Osteocyte (in vitro differentiated cells): ENCODE measurements at regions not wholly inside any gene's neighbourhood (a gene's known extent, or its start where the extent isn't known, plus 50 kb on each side); places are given as distances from the start of the nearest gene placed in this dataset.

Experiments used
- DNase-seq: peaks from one replicate; pipeline ENCODE4 v3.0.0; 2021; ENCODE audit warnings: mixed read lengths; ENCODE audit not compliant: unreplicated experiment; ENCODE audit errors: extremely low spot score
- H3K27ac Mint-ChIP-seq: one replicate; pipeline ENCODE4 v1.8.0; 2021; ENCODE audit warnings: mild to moderate bottlenecking, mixed read lengths; ENCODE audit not compliant: unreplicated experiment
- H3K27me3 Mint-ChIP-seq: one replicate; pipeline ENCODE4 v1.8.0; 2021; ENCODE audit warnings: mixed read lengths; ENCODE audit not compliant: unreplicated experiment
- H3K36me3 Mint-ChIP-seq: one replicate; pipeline ENCODE4 v1.8.0; 2021; ENCODE audit warnings: mixed read lengths; ENCODE audit not compliant: unreplicated experiment
- H3K4me1 Mint-ChIP-seq: one replicate; pipeline ENCODE4 v1.8.0; 2021; ENCODE audit warnings: mixed read lengths; ENCODE audit not compliant: unreplicated experiment
- H3K4me3 Mint-ChIP-seq: one replicate; pipeline ENCODE4 v1.8.0; 2021; ENCODE audit warnings: mild to moderate bottlenecking, moderate library complexity, mixed read lengths; ENCODE audit not compliant: unreplicated experiment
- H3K9me3 Mint-ChIP-seq: one replicate; pipeline ENCODE4 v1.8.0; 2021; ENCODE audit warnings: mixed read lengths; ENCODE audit not compliant: unreplicated experiment
- TF ChIP-seq, protein P1 (sequence below): fragments of 200-600 bp; sonication (generic); IDR thresholded peaks from 2 replicates; pipeline ENCODE4 v1.5.0; 2021; ENCODE audit warnings: antibody characterized with exemption, mild to moderate bottlenecking, moderate library complexity

DNA sequence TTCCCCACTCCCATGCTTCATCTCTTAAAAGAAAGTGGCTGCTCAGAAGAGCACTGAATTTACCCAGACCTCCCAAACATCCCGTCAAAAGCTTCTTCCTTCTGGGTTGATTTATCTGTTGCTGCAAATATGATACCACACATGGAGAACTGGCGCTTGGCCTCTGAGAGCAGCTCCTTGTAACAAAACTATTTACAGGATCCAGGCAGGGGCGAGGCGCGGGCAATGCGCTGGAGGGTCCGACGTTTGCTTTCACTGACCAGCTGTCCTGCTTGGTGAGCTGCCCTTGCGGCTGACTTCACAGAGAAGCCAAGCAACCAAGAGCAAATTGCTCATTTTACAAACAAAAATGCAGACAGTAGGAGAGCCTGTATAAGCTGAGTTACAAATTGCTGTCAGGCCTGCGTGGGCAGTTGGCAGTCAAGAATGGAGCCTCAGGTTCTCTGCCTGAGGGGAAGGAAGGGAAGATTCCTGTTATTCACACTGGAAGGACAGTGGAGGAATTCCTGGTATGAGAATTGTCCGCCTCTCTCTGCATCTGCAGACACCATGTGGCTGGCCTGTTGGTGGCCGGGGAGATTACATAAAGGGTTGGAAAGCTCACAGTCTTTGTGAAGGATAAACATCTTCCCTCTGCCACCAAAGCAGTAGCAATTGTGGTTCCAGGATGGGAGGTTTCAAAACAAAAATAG is 192.2 kb upstream of the LEF1 start:
- Mint-ChIP-seq H3K9me3 (no peaks in the 10 kb centered on the region), H3K36me3 (no peaks in the 10 kb centered on the region), H3K4me3 (peak overlapping the region; percentile 47), H3K4me1 (peaks cover 26% of the 10 kb centered on the region), H3K27ac (peak overlapping the region; percentile 76), H3K27me3 (no peaks in the 10 kb centered on the region)
- no peak for DNase-seq
- TF ChIP-seq, protein P1, sequence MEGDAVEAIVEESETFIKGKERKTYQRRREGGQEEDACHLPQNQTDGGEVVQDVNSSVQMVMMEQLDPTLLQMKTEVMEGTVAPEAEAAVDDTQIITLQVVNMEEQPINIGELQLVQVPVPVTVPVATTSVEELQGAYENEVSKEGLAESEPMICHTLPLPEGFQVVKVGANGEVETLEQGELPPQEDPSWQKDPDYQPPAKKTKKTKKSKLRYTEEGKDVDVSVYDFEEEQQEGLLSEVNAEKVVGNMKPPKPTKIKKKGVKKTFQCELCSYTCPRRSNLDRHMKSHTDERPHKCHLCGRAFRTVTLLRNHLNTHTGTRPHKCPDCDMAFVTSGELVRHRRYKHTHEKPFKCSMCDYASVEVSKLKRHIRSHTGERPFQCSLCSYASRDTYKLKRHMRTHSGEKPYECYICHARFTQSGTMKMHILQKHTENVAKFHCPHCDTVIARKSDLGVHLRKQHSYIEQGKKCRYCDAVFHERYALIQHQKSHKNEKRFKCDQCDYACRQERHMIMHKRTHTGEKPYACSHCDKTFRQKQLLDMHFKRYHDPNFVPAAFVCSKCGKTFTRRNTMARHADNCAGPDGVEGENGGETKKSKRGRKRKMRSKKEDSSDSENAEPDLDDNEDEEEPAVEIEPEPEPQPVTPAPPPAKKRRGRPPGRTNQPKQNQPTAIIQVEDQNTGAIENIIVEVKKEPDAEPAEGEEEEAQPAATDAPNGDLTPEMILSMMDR, result no peak

DNA sequence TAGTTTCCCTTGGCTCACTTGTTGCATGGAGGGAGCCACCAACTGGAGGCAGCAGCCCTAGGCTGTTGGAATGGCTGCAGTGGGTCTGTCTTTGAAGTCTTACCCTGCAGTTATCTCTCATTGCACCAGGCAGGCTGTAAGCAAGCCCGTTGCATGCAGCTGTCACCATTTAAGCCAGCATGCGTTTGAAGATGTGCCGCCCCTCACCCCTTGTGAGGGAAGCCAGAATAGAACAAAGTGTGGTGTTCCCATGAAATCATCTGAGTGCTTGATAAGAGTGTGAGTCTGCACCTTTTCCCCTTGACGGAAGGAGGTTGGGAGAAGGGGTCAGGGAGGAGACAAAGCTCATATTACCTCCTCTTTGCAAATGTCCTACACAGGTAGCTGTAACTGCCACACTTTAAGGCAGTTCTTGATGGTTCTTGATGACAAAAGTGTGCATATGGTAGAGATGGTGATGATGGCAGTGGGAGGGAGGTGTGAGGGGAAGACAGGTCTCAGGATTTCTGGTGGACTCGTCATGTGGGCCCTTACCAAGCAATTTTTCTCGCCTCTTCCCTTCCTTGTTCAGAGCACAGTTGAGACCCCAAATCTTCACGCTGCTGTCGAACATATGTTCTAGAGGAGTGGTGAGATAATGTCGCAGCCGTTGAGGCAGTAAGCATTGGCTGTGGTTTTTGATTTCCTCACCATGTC is 191.4 kb upstream of the LEF1 start:
- peaks cover 26% of the 10 kb centered on the region for H3K4me1 Mint-ChIP-seq
- TF ChIP-seq, protein P1, result no peak
- no peaks in the 10 kb centered on the region for H3K9me3 Mint-ChIP-seq
- DNase-seq, result no peak
- no peaks in the 10 kb centered on the region for H3K27me3 Mint-ChIP-seq
- H3K27ac Mint-ChIP-seq, result peak overlapping the region; percentile 76
- H3K4me3 Mint-ChIP-seq, result peak overlapping the region; percentile 47
- H3K36me3 Mint-ChIP-seq, result no peaks in the 10 kb centered on the region

DNA sequence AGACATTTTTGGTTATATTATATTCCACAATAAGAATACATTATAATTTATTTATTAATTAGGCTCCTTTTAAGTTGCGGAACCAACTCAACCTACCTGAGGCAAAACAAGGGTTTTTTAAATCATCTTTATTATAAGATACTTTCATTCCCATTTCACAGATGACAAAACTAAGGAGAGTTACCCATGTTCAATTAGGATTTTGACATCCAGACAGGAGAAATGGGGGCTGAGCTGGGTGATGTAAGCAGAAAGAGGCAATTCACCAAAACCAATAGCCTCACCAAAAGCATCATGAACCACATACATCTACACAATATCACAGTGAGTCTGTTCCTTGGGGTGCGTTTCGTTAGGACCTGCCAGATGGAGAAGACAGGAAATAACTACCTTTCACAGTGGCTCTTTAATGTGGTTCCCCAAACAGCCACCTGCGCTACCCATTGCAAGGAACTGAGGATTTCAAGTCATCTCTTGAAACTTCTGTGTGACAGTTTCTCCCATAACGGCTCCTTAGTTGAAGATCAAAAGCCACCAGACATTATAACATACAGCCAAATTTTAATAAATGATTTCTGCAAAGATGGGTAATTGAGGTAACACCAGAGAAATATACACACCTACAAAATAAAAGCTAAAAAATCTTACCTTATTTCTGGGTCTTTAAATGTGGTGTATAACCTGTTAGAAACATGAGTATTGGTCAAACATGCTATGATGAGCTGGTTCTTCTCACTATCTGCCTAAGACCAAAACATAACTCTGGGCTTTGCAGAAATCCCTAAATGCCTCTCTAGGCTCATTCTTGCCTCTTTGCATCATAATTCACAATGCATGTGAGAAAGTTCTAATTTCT is 190.6 kb upstream of the LEF1 start:
- no peak for DNase-seq
- Mint-ChIP-seq H3K27me3 (no peaks in the 10 kb centered on the region), H3K36me3 (no peaks in the 10 kb centered on the region), H3K9me3 (no peaks in the 10 kb centered on the region), H3K4me1 (peaks cover 26% of the 10 kb centered on the region), H3K4me3 (no peak overlapping the region), H3K27ac (no peak overlapping the region)
- TF ChIP-seq, protein P1, result no peak

DNA sequence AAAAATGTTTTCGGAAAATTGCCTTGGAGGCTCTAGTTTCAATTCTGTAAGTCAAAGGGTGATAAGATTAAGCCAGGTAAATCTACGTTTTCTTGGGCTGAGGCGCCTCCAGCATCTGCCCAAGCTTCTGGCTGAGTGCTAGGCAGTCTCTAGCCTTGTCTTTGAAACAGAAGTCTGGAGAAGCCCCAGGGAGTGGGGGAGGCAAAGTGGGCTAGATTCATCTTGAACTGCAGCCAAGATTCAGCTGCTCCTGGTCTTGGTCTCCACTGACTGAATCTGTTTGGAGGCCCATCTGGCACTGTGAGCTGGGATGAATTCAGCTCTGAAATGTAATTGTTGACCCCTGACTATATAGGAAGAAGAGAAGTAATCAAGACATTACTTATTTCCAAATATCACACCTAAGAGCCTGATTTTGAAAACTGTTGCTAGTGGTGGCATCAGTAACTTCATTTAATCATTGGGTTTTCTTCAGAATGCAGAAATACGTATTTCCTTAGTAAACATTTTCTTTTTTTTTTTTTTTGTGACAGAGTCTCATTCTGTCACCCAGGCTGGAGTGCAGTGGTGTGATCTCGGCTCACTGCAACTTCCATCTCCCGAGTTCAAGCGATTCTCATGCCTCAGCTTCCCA is 187.3 kb upstream of the LEF1 start:
- TF ChIP-seq, protein P1, result no peak
- Mint-ChIP-seq H3K27me3 (no peaks in the 10 kb centered on the region), H3K36me3 (no peaks in the 10 kb centered on the region), H3K4me3 (no peak overlapping the region), H3K4me1 (peaks cover 24% of the 10 kb centered on the region), H3K27ac (no peak overlapping the region), H3K9me3 (no peaks in the 10 kb centered on the region)
- DNase-seq, result no peak
